BJ (cell line): ENCODE measurements at regions not wholly inside any gene's neighbourhood (a gene's known extent, or its start where the extent isn't known, plus 50 kb on each side); places are given as distances from the start of the nearest gene placed in this dataset.
A peak's percentile ranks its signal among the peaks of the same experiment; 100 is the strongest.

Source experiments
- CTCF ChIA-PET: fragments of 350-600 bp; formaldehyde crosslinking; extraction: SDS; loops from one replicate; lab custom pipeline; 2021; ENCODE audit warnings: antibody characterized with exemption, inconsistent platforms; lab: Yijun Ruan, JAX
- POLR2A ChIA-PET: fragments of 300-600 bp; sonication (Branson Sonifier 250); formaldehyde crosslinking; extraction: SDS; loops from one replicate; lab custom pipeline; 2021; ENCODE audit warnings: antibody characterized with exemption; lab: Charles Lee
- DNase-seq: peaks from one replicate; pipeline ENCODE4 v3.0.0-alpha.2; 2011; ENCODE audit warnings: low read depth
- H3K27me3 ChIP-seq: 2 replicates; pipeline ENCODE4 v1.6.0; 2011; ENCODE audit warnings: low read length; ENCODE audit not compliant: control insufficient read depth, insufficient read depth
- H3K36me3 ChIP-seq: 2 replicates; pipeline ENCODE4 v1.5.1; 2011; ENCODE audit warnings: low read length; ENCODE audit not compliant: control insufficient read depth, insufficient read depth
- H3K4me3 ChIP-seq: 2 replicates; pipeline ENCODE4 v1.5.1; 2011; ENCODE audit warnings: low read depth, mild to moderate bottlenecking, control low read depth, low read length
- TF ChIP-seq, protein P1 (sequence below): IDR thresholded peaks from 2 replicates; pipeline ENCODE4 v1.5.1; 2011; ENCODE audit warnings: low read depth, mild to moderate bottlenecking, control low read depth, inconsistent platforms, low read length, moderate library complexity; ENCODE audit not compliant: insufficient read depth

DNA sequence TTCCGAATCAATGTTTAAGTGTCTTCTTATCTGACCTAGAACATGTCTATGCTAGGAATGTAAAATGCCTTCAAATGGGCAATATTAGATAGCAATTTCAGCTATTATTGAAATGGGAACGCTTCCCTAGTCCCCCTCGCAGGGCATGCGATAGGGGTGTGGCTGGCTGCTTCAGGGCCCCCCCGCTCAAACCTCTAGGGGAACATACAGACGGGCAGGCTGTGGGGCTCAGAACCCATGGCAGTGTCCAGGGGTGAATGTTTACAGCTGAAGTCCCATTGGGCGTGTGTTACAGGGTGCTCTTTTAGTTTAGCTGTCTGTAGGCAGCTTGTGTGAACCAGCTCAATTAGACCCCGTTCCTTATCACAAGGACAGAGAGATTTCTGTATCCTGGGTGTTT lies 315.9 kb downstream of the DSEL start:
- ChIA-PET CTCF (interaction anchor here (0.5 to 4.9 kb wide), 7 partner anchors 10 to 1821 kb away, joined by 3 to 41 read pairs (median 4); no protein-coding TSS in a partner anchor), POLR2A (interaction anchor here (0.6 kb wide), 1 partner anchor 33 kb away, joined by 7 read pairs; no protein-coding TSS in a partner anchor)
- Histone ChIP-seq H3K27me3 (no peaks in the 10 kb centered on the region; the same call in 1 of the 2 replicates), H3K4me3 (no peak overlapping the region), H3K36me3 (no peaks in the 10 kb centered on the region)
- no peak for DNase-seq
- TF ChIP-seq, protein P1, sequence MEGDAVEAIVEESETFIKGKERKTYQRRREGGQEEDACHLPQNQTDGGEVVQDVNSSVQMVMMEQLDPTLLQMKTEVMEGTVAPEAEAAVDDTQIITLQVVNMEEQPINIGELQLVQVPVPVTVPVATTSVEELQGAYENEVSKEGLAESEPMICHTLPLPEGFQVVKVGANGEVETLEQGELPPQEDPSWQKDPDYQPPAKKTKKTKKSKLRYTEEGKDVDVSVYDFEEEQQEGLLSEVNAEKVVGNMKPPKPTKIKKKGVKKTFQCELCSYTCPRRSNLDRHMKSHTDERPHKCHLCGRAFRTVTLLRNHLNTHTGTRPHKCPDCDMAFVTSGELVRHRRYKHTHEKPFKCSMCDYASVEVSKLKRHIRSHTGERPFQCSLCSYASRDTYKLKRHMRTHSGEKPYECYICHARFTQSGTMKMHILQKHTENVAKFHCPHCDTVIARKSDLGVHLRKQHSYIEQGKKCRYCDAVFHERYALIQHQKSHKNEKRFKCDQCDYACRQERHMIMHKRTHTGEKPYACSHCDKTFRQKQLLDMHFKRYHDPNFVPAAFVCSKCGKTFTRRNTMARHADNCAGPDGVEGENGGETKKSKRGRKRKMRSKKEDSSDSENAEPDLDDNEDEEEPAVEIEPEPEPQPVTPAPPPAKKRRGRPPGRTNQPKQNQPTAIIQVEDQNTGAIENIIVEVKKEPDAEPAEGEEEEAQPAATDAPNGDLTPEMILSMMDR: no peak

DNA sequence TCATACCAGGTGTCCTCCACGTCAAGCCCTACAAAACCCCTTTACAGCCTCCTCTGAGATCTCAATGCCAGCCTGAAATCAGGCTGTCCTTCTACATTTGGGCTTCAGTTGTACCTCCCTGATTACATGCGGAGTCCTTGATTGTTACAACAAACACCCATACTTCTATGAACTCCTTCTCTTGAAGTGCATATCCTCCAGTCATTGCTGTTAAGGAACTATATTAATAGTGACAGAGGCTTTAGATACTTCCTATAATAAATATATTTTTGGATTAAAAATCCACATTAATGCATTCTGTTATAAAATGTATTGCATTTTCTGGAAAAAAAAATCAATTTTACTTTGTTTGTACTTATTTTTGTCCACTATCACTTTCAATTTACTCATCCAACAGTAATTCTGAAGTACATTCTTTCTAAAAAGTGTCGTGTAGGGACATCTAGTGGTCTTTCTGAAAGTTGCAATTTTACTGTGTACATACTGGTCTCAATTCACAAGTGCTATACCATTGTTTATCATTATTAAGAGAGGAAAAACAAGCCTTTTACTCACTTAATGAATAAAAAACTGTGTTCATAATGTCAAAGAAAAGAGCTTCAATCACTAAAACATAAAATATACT lies 316.4 kb downstream of the DSEL start:
- DNase-seq: peak; percentile 10
- ChIA-PET CTCF (interaction anchor here (0.6 to 4.9 kb wide), 5 partner anchors 10 to 1477 kb away, joined by 3 to 41 read pairs (median 7); no protein-coding TSS in a partner anchor), POLR2A (no interaction called here)
- TF ChIP-seq, protein P1: peak; percentile 54
- H3K27me3 ChIP-seq: no peaks in the 10 kb centered on the region; the same call in 1 of the 2 replicates
- H3K36me3 ChIP-seq: no peaks in the 10 kb centered on the region
- no peak overlapping the region for H3K4me3 ChIP-seq

DNA sequence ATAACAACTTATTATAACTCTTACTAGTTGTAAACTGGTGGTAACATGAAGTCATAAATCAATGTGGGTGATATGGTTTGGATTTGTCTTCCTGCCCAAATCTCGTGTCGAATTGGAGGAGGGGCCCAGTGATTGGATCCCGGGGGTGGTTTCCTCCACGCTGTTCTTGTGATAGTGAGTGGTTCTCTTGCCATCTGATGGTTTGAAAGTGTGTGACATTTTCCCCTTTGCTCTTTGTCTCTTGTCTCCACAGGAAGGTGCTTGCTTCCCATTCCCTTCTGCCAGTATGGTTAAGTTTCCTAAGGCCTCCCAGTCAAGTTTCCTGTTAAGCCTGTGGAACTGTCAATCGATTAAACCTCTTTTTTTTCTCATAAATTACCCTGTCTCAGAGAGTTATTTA lies 321.6 kb downstream of the DSEL start:
- DNase-seq: no peak
- H3K27me3 ChIP-seq: no peaks in the 10 kb centered on the region; the same call in 1 of the 2 replicates
- H3K4me3 ChIP-seq: no peak overlapping the region
- TF ChIP-seq, protein P1: no peak
- no peaks in the 10 kb centered on the region for H3K36me3 ChIP-seq
- POLR2A ChIA-PET: no interaction called here
- CTCF ChIA-PET: no interaction called here

DNA sequence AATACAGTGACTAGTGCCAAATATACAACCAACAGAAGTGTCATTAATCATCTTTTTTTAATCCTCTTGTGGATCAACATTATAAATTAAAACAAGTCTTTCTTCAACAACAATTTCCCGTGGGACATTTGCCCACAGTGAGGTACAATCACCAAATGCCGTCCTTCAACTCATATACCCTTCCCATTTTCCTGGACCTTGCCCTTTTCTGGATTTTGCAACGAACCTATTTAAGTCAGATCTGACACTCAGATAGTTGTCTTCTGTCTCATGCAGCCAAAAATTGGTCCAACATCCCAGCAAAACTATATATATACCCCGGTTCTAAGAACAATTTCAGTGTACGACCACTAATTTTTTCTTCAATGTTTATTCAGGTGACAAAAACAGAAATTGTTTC lies 324.0 kb downstream of the DSEL start:
- TF ChIP-seq, protein P1: no peak
- Histone ChIP-seq H3K36me3 (no peaks in the 10 kb centered on the region), H3K27me3 (no peaks in the 10 kb centered on the region; the same call in 1 of the 2 replicates), H3K4me3 (no peak overlapping the region)
- CTCF ChIA-PET: no interaction called here
- POLR2A ChIA-PET: no interaction called here
- no peak for DNase-seq

DNA sequence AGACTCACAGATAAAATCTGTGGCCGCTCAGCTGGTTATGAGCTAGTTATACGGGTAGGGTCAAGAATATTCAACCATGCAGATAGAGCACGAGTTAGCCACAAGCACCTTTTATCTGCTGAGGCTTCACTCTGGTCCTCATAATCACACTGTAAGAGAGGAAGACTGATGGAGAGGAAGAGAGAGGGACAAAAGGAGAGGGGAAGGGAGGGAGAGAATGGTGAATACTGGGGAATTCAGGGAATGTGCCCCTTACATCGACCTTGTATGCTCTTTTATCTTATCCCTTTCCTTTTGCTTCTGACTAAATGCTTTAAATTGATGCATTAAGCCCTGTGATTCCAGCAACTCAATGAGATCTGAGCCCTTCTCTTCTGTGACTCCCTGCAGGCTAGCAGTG lies 333.1 kb downstream of the DSEL start:
- DNase-seq: no peak
- POLR2A ChIA-PET: no interaction called here
- no peaks in the 10 kb centered on the region for H3K36me3 ChIP-seq
- TF ChIP-seq, protein P1: no peak
- H3K4me3 ChIP-seq: no peak overlapping the region
- 0 out of 2 replicates have a peak, but pooled peaks cover 3% of the 10 kb centered on the region for H3K27me3 ChIP-seq
- CTCF ChIA-PET: no interaction called here
